HG03342 (cell line): ENCODE measurements at regions not wholly inside any gene's neighbourhood (a gene's known extent, or its start where the extent isn't known, plus 50 kb on each side); places are given as distances from the start of the nearest gene placed in this dataset.

ENCODE experiments used
- ATAC-seq: cut with Tn5 transposase; IDR thresholded peaks from one replicate; pipeline ENCODE4 v1.9.1; 2021; ENCODE audit warnings: mild to moderate bottlenecking, moderate library complexity; ENCODE audit not compliant: unreplicated experiment

DNA sequence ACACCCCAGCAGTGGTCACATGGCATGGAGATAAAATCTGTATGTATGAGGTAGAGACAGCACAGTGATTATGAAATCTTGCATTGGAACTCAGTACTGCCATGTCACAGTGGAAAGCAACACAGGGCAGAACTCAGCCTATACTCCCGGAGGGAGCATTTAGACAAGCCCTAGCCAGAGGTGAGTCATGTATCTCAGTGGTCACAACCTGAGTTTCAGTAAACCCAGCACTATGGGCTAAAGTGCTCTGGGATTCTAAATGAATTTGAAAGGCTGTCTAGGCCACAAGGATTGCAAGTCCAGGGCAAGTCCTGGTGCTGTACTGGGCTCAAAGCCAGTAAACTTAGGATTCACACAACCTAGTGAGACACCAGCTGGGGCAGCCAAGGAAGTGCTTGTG is 1717.1 kb upstream of the RAG2 start:
- no peak for ATAC-seq

DNA sequence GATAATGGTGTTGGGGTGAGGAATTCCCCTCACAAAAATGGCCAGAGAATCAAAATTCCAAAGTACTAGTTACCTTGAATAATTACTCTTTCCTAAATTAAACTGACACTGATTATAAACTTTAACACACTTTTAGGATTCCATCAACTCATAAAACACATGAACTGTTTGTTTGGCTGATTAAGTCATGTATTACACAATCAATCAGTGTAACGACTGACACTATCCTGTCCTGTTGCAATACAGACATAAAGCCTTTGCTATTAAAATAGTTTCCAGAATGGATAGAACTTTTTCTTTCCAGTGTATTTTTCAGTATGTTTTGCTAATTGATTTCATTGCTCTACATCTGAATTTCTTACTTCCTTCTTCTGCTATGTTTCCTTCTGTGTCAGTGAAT is 1709.4 kb upstream of the RAG2 start:
- no peak for ATAC-seq

DNA sequence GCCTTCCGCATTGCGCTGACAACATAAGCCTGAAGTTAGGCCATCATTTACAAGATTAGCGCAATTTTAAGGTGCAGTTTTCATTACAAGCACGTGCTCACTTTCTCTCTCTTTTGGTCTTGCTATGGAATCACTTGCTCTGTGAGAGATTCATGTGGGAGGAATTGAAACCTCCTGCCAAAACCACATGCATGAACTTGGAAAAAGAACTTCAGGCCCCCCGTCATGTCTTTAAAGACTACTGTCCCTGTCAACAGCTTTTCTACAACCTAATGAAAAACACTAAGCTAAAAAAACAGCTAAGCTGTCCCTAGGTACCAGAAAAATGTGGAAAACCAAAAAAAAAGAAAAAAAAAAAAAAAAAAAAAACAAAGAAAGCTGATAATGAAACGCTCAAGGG is 1707.6 kb upstream of the RAG2 start:
- no peak for ATAC-seq

DNA sequence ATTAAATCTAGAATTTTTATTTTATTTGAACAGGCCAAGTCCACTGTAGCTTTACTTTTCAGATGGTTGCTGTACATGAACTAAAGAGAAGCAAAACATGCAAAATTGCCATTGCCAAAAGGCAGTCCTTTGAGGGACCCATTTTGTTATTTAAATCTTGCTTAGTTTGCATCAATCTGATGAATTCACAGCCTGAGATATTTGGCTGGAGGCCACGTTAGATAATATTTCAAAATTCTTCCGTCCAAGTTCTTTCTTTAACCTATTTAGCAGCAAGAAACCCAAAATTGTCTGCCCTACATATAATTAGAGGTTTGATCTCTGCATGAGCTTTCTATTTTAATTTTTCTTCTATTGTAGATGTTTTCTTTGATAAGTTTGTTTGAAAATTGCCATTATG is 1706.9 kb upstream of the RAG2 start:
- no peak for ATAC-seq

DNA sequence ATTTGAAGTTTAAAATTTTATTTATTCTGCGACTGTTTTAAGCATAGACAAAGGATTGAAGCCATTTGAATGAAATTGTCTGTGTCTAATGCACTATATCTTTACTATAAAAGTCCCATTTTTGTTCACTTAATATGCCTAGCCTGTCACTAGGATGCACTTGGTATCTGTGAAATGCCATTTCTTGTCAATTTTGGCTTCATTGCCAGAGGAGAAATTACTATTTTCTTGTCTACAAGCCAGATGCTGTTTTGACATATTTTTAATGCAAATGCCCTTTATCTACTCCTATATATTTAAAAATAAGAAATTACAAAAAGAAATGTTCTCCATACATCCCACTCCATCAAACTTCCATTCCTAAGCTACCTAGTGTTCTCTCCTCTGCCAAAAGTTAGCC is 1704.5 kb upstream of the RAG2 start:
- no peak for ATAC-seq

DNA sequence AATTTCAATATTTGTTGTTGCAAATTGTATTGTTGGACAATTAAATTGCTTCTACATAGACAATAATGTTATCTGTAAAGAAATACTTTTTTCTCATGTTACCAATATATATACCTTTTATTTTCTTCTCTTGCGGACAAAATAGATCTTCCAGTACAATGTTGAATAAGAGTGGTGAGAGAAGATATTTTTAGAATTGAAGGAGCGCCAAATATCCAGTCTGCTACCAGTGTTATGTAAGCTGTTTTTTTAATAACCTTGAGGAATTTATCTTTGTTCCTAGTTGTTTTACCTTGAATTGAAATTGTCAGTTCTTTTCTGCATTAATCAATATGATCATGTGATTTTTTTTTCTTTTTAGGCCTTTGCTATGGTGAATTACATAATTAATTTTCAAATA is 1702.5 kb upstream of the RAG2 start:
- ATAC-seq = no peak

DNA sequence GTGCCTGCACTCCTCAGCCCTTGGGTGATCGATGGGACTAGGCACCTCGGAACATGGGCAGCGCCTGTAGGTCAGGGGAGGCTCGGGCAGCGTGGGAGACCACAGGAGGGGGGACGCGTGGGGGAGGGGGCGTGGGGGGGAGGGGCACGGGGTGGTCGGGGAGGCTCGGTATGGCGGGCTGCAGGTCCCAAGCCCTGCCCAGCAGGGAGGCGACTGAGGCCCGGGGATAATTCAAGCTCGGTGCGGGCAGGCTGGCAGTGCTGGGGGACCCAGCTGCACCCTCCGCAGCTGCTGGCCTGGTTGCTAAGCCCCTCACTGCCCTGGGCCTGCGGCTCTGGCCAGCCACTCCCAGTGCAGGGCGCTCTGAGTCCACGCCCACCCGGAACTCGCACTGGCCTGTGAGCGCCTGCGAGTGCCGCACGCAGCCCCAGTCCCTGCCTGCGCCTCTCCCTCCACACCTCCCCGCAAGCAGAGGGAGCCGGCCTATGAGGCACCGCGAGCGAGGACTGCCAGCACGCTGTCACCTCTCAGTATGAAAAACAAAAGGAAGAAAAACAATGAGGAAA is 1698.3 kb upstream of the RAG2 start:
- ATAC-seq = no peak

DNA sequence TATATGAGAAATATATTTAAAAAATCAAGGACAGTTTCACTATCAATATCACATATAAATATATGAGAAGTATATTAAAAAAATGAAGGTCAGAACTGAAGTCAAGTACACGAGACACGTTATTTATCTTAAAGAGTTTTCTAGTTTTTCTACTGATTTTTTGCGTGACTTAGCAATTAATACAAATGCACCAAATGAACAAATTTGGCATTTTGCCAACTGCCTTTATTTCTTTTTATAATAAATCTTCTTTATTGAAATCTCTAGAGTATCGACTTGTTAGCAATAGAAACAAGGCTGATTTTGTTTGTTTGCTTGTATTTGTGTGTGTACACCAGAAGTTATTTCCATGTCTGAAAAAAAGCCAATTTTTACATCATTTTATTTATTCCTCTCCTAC is 1684.7 kb upstream of the RAG2 start:
- no peak for ATAC-seq

DNA sequence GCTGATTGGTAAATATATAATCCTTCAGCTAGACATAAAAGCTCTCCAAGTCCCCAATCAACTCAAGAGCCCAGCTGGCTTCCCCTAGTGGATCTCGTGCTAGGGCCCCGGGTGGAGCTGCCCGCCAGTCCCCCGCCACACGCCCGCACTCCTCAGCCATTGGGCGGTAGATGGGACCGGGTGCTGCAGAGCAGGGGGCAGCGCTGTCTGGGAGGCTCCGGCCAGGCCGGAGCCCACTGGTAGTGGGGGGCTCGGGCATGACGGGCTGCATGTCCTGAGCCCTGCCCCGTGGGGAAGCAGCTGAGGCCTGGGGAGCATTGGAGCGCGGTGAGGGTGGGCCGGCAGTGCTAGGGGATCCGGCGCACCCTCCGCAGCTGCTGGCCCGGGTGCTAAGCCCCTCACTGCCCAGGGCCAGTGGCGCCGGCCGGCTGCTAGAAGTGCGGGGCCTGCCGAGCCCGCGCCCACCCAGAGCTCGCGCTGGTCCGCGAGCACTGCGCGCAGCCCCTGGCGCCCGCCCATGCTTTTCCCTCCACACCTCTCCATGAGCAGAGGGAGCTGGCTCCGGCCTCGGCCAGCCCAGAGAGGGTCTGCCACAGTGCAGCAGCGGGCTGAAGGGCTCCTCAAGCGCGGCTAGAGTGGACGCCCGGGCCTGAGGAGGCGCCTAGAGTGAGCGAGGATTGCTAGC is 1680.6 kb upstream of the RAG2 start:
- no peak for ATAC-seq

DNA sequence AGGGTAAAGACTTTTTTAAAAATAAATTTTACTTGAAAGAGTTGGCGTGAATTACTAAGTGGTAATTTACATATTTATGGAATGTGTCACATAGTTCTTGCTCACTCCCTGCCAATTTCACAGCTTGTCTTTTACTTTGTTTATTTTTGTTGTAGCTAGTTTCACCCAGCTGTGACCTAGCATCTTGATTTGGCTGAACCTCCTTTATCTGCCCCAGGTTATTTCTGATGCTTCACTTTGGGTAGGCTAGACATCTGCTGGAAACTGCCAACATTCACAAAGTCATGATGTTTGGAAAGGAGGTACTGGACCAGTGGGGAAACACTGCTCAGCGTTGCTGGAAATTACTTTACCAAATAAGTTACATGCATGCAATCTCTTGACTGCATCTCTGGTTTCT is 1676.0 kb upstream of the RAG2 start:
- ATAC-seq = no peak

DNA sequence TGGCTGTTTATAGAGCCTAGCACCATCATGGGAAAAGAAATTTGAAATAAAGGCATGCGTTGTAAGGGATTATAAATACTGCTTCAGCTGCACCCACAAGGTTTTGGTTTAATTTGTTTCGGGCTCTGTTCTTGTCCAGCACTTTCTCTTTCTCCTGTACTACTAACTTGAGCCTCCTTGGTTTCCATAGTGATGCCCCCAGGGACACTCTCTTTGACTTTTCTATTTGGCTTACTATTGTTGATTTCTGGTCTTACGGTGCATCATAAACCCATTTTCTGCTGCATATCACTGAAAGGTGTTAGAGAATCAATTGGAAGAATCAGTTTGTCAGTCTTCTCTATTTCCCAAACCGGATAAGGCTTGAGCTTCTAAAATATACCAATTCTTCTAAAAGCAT is 1674.3 kb upstream of the RAG2 start:
- ATAC-seq = no peak

DNA sequence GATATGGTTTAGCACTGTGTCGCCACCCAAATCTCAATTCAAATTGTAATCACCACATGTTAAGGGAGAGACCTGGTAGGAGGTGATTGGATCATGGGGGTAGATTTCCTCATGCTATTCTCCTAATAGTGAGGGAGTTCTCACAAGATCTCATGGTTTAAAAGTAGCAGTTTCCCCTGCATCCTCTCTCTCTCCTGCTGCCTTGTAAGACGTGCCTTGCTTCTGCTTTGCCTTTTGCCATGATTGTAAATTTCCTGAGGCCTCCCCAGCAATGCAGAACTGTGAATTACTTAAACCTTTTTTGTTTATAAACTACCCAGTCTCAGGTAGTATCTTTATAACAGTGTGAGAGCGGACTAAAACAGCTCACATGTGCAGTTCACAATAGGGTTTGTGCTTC is 1668.7 kb upstream of the RAG2 start:
- no peak for ATAC-seq

DNA sequence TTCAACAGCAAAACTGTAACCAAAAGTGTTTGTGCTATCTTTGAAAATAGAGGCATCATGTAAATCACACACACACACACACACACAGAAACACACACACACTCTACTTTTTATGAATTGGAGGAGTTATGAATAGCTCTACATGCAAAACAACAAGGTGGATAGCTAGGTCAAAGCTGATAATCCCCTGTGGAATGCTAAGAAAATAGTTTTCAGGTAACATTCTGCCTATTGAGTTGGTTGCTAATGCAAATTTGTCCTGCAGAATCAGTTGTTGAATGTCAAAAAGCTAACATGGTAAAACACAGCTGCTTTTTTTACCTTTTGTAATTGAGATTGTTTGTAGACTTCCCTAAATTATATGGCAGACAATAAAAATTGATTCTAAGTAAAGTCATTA is 1658.4 kb upstream of the RAG2 start:
- ATAC-seq = no peak

DNA sequence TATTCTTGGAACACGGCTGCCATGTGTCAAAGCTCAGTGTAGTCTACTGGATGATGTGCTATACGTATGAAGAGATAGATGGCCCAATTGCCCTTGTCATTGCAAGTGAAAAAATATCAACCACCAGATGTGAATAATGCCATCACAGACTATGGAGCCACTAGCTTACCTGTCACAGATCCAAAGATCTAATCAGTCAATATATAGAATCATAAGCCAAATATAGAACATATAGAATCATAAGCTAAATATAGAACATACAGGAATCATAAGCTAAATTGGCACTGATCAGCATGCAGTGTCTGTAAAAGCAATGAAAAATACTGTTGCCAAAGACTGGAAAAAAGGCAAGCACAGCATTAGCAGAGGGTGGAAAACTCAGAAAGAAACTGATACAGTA is 1656.9 kb upstream of the RAG2 start:
- ATAC-seq = no peak

DNA sequence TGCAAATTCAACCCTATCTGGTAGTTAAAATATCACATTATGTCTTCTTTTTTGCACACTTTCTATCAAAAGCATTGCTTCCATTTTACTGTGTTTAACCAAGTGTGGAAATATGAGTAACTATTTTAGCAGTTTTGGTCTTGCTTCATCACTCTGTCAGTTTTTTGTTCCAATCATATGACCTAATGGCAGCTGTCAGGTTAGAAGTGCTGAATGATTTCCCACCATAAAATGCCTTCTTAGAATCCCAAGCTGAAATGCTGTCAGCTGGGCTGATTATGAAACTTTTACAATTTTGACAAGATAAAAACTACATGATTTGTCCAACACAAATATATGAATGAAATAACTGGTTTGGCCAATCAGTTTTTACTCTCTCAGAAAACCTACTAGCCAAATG is 1654.6 kb upstream of the RAG2 start:
- no peak for ATAC-seq

DNA sequence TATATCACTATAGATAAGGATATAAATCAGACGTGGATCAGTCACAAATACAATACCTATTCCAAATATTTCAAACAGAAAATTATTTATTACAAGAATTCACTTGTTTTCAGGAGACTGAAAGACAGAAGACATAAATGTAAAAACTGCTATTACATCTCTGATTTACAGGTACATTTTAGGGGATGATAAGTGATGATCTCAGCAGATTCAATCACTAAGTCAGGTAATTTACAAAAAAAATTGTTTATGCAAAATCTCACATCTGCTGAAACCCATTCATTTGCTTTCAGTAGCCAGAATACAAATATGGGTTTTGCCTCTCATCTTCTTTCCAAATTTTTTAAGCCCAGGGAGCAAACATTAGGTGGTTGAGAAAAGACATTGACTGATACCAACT is 1648.4 kb upstream of the RAG2 start:
- no peak for ATAC-seq

DNA sequence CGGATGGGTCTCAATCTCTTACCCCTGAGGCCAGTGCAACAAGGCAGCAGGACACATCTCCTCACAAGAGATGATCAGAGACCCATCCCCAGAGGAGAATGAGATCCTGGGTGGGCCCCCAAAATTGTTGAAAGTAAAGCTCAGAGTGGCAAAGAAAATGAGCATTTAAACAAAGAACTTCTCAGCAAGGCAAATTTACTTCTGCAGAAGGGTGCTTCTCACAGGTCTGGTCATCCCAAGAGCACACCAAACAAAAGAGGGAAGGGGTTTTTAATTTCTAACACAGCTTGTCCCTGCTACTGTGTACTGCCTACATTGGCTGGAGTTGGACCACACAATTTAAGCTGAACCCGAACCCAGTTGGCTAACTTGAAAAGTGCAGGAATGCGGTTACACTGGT is 1628.6 kb upstream of the RAG2 start:
- no peak for ATAC-seq

DNA sequence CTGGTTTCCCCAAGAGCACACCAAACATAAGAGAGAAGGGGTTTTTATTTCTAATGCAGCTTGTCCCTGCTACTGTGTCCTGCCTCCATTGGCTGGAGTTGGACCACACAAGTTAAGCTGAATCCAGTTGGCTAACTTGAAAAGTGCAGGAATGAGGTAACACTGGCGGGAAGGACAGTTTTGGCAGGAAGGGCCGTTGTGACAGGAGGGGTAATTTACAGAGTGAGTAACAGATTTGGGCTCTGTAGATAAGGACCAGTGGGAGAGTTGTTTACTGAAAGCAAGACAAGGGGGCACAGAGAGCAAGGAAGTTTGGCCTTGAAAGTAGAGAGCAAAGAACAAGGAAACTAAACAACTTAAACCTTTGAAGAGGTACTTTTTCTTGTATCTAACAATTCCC is 1623.3 kb upstream of the RAG2 start:
- ATAC-seq = no peak

DNA sequence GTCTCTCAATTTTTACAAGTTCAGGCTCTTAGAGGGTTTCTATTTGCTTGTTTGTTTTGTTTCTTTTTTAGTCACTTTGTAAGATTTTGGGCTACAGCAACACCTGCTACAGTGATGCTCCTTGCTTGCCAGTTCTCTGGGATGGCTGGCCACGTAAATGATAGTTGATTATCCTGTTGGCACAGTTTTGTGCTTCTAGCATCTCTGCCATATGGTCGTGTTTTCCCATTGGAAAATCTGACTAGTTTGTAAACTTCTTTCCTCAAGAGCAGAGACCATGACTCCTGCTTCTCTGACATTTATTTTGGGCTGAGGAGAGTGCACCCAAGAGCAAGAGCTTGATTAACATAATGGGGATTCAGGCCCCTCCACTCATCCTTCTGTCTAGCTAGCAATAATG is 1621.6 kb upstream of the RAG2 start:
- ATAC-seq = no peak

DNA sequence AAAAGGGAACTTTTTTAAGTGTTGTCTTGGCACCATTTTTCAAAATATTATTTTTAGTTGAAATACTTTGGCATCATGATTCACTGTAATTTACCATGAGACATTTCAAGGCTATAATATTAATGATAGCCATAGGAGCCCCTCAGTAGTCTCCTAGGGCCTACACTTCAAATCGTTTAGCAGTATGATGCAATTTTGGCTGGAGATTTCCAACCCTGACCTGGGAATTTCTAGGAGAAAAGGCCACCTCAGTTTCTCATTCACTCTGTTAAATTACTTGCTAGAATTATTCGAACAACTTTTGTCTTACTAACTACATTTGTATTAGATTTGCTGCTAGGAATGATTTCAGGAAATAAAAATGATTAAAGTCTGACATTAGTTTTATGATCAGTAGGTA is 1610.9 kb upstream of the RAG2 start:
- ATAC-seq = no peak

DNA sequence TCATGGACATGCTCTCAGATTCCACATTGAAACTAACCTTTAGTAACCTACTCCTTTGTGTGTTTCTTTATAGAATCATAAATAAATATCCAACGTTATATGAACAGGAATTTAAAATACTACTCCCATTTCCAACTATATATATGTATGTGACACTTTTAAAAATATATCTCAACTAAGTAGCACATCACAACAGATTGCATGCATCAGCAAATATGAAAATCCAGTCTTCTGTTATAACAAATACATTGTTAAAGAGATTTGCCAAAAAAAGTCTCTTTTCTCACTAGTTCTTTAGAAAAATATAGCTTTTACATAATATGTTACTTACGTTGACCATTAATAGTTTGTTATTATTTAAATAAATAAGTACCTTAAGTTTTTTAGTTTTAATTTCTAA is 1608.6 kb upstream of the RAG2 start:
- ATAC-seq = no peak

DNA sequence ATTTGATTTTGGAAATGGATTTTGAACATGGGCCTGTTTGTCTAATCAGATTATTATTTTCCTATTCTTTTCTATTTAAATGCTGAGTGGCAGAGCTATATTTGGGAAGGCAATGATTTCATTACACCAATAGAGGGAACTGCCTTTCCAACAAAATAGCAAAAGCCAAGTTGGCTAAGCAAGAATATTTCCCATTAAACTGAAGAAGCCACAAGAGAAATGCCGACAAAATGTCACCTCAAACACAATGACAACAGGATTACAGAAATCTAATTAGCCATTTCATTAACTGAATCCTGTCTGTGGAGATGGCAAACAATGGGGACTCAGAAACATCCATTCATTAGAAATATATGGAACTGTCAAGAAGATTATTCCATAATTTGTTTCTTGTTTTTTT is 1593.1 kb upstream of the RAG2 start:
- no peak for ATAC-seq

DNA sequence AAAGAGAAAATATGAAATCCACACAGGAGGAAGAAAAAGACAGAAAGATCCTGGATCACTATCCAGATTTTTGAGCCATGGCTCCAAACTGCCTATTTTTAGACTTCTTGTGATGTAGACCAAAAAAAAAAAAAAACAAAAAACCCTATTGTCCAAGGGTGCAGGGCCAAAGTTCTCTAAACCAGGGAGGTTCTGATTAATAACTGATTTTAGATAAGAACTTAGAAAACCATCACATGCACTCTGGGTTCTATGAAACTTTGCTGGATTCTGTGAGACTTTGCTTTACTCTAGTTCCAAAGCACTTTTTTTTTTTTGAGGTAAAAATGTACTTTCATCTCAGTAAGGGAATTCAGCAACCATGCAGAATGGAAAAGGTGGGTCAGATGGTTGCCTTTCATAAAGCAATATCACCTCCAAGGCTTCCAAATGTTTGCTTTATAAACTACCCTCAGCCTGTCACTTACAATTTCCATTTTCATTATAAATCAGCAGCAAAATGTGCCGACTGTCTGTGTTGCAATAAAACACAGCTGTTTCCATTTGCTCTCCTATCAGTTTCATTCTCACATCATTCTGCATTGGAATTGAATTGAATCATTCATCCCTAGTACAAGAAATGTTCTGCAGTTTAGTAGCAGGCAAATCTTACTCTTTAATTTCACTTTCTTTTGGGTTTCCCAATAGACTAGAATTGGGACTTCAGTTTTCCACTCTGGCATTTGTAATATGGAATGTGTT is 1584.3 kb upstream of the RAG2 start:
- ATAC-seq = no peak
